CD4-positive, alpha-beta T cell (primary cell): ENCODE measurements at regions not wholly inside any gene's neighbourhood (a gene's known extent, or its start where the extent isn't known, plus 50 kb on each side); places are given as distances from the start of the nearest gene placed in this dataset.

Experiments
- ATAC-seq: fragments of 200-7000 bp; cut with Tn5 transposase; one replicate; pipeline ENCODE4 v1.10.0; 2022; ENCODE audit warnings: mild to moderate bottlenecking; ENCODE audit not compliant: poor library complexity
- CTCF ChIA-PET: fragments of 350-600 bp; sonication (Branson Sonifier 250); formaldehyde crosslinking; loops from one replicate; lab custom pipeline; 2021; ENCODE audit warnings: antibody characterized with exemption, inconsistent platforms; lab: Charles Lee
- POLR2A ChIA-PET: fragments of 350-600 bp; sonication (Branson Sonifier 250); formaldehyde crosslinking; loops from one replicate; lab custom pipeline; 2021; ENCODE audit warnings: antibody characterized with exemption, inconsistent platforms; lab: Charles Lee
- DNase-seq, 14 experiments: peaks; one replicate each; pipeline ENCODE4 v3.0.0-alpha.2; 2013 to 2020; ENCODE audit warnings: mixed read lengths in 2 of 14
- H3K27ac ChIP-seq, 2 donors: one replicate each; pipeline versions ENCODE4 v1.5.1 to v1.7.0; 2013; ENCODE audit warnings: low read length in 2 of 2, low read depth in 1 of 2, mild to moderate bottlenecking in 1 of 2
- H3K27me3 ChIP-seq, 2 experiments: 1 replicate in 1 of 2; 2 replicates in 1 of 2; pipeline versions ENCODE4 v1.6.1 to v1.7.0; 2013; ENCODE audit warnings: low read length in 2 of 2, control low read depth in 1 of 2, mild to moderate bottlenecking in 1 of 2, moderate library complexity in 1 of 2; ENCODE audit not compliant: insufficient read depth in 2 of 2, control insufficient read depth in 1 of 2
- H3K36me3 ChIP-seq: one replicate; pipeline ENCODE4 v1.6.1; 2013; ENCODE audit warnings: low read length, control low read depth; ENCODE audit not compliant: insufficient read depth
- H3K4me1 ChIP-seq: one replicate; pipeline ENCODE4 v1.6.1; 2013; ENCODE audit warnings: low read length, control low read depth; ENCODE audit not compliant: insufficient read depth
- H3K4me3 ChIP-seq: one replicate; pipeline ENCODE4 v1.5.1; 2013; ENCODE audit warnings: mild to moderate bottlenecking, low read length, moderate library complexity
- H3K9me3 ChIP-seq, 2 experiments: 1 replicate in 1 of 2; 2 replicates in 1 of 2; pipeline versions ENCODE4 v1.6.1 to v1.7.0; 2013; ENCODE audit warnings: low read length in 2 of 2, mild to moderate bottlenecking in 2 of 2, control low read depth in 1 of 2, moderate library complexity in 1 of 2; ENCODE audit not compliant: control insufficient read depth in 1 of 2, insufficient read depth in 1 of 2
- H3K27ac Mint-ChIP-seq: one replicate; pipeline ENCODE4 v1.8.0; 2020; ENCODE audit warnings: mixed read lengths
- H3K27me3 Mint-ChIP-seq: one replicate; pipeline ENCODE4 v1.8.0; 2021; ENCODE audit warnings: mixed read lengths
- H3K36me3 Mint-ChIP-seq: one replicate; pipeline ENCODE4 v1.8.0; 2021; ENCODE audit warnings: low read depth, mixed read lengths
- H3K4me1 Mint-ChIP-seq: one replicate; pipeline ENCODE4 v1.8.0; 2021; ENCODE audit warnings: low read depth, mixed read lengths
- H3K4me3 Mint-ChIP-seq: one replicate; pipeline ENCODE4 v1.8.0; 2020; ENCODE audit warnings: mild to moderate bottlenecking, mixed read lengths
- H3K9me3 Mint-ChIP-seq: one replicate; pipeline ENCODE4 v1.8.0; 2020; ENCODE audit warnings: mixed read lengths
- intact Hi-C, 2 experiments: fragments of 100-400 bp; cut with DNase I in 1 of 2; cut with micrococcal nuclease in 1 of 2; formaldehyde crosslinking; loops; one replicate each; pipeline versions ENCODE4 v1.15.1 to v1.9.0; 2023 to 2025; cut with DNase I, micrococcal nuclease
- TF ChIP-seq, protein P1 (sequence below): fragments of 200-600 bp; IDR thresholded peaks from one replicate; pipeline ENCODE4 v1.8.0; 2022; ENCODE audit warnings: antibody characterized with exemption, mild to moderate bottlenecking

DNA sequence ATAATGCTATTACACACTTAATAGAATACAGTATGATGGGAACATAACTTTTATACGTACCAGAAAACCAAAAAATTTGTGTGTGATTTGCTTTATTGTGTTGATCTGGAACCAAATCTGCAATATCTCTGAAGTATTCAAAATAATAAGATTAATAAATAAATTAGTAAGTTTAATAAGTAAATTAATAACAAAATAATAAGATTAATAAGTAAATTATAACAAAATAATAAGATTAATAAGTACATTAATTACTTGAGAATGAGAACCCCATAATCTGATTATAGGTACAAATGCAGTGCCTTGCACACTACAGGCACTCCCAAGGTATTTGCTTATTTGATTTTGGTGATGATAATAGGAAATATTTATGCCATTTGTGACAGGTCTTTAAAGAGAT lies 267.4 kb downstream of the ZNF326 start:
- Histone ChIP-seq H3K4me1 (no peaks in the 10 kb centered on the region), H3K4me3 (no peak overlapping the region), H3K36me3 (no peaks in the 10 kb centered on the region), H3K27ac (no peak overlapping the region), H3K9me3 (no peaks in the 10 kb centered on the region), H3K27me3 (no peaks in the 10 kb centered on the region)
- ATAC-seq, result no peak
- ChIA-PET POLR2A (no interaction called here), CTCF (no interaction called here)
- Mint-ChIP-seq H3K27ac (no peak overlapping the region), H3K27me3 (peaks cover 22% of the 10 kb centered on the region), H3K4me3 (no peak overlapping the region), H3K4me1 (no peaks in the 10 kb centered on the region), H3K36me3 (no peaks in the 10 kb centered on the region), H3K9me3 (peaks cover 2% of the 10 kb centered on the region)
- DNase-seq, result no peak
- intact Hi-C loops, result no loop called here
- TF ChIP-seq, protein P1, sequence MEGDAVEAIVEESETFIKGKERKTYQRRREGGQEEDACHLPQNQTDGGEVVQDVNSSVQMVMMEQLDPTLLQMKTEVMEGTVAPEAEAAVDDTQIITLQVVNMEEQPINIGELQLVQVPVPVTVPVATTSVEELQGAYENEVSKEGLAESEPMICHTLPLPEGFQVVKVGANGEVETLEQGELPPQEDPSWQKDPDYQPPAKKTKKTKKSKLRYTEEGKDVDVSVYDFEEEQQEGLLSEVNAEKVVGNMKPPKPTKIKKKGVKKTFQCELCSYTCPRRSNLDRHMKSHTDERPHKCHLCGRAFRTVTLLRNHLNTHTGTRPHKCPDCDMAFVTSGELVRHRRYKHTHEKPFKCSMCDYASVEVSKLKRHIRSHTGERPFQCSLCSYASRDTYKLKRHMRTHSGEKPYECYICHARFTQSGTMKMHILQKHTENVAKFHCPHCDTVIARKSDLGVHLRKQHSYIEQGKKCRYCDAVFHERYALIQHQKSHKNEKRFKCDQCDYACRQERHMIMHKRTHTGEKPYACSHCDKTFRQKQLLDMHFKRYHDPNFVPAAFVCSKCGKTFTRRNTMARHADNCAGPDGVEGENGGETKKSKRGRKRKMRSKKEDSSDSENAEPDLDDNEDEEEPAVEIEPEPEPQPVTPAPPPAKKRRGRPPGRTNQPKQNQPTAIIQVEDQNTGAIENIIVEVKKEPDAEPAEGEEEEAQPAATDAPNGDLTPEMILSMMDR, result no peak

DNA sequence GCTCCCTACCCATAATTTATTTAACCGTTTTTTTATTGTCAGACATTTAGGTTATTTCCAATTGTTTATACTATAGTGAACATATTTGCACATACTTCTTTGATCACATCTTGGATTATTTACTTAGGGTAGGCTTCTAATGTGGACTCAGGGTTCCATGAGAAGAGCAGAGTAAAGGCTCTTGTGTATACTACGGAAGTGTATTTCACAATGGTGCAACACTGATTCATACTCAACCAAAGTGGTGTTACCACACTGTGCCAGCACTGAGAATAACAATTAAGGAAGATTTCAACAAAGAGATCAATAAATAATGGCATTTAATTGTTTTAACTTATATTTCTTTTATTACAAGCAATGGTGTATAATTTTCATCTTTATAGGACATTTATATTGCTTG lies 251.2 kb downstream of the ZNF326 start:
- DNase-seq, result no peak
- H3K4me1 Mint-ChIP-seq, result no peaks in the 10 kb centered on the region
- H3K27ac Mint-ChIP-seq, result no peak overlapping the region
- H3K36me3 ChIP-seq, result no peaks in the 10 kb centered on the region
- H3K27ac ChIP-seq, result no peak overlapping the region
- ATAC-seq, result no peak
- POLR2A ChIA-PET, result no interaction called here
- no peak overlapping the region for H3K4me3 ChIP-seq
- no peaks in the 10 kb centered on the region for H3K4me1 ChIP-seq
- H3K4me3 Mint-ChIP-seq, result no peak overlapping the region
- H3K27me3 Mint-ChIP-seq, result peaks cover 22% of the 10 kb centered on the region
- CTCF ChIA-PET, result no interaction called here
- peaks cover 0 to 7% of the 10 kb centered on the region in 2 experiments for H3K27me3 ChIP-seq
- intact Hi-C loops, result no loop called here
- H3K36me3 Mint-ChIP-seq, result no peaks in the 10 kb centered on the region
- TF ChIP-seq, protein P1, result no peak
- peaks cover 0 to 5% of the 10 kb centered on the region in 2 experiments for H3K9me3 ChIP-seq
- H3K9me3 Mint-ChIP-seq, result peaks cover 6% of the 10 kb centered on the region

DNA sequence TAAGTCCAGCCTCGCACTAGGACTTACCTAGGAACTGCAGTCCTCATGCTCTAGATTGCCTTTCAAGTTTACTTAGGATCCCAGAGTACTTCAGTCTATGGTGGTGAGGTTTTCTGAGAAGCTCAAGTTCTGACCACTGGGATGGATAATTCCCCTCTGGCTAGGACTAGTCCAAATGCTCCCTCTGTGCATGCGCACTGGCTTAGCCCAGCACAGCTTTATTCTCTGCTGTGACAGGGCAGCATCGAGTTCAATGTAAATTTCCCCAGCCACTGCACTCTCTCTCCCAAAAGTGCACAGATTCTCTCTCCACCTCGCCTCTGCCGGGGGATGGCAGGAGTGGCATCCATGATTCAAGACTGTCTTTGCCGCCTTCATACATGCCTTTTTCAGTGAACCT lies 241.6 kb downstream of the ZNF326 start:
- H3K36me3 Mint-ChIP-seq, result no peaks in the 10 kb centered on the region
- H3K4me1 Mint-ChIP-seq, result no peaks in the 10 kb centered on the region
- H3K36me3 ChIP-seq, result no peaks in the 10 kb centered on the region
- intact Hi-C loops, result no loop called here
- H3K4me3 ChIP-seq, result no peak overlapping the region
- no peak overlapping the region for H3K4me3 Mint-ChIP-seq
- no peak overlapping the region for H3K27ac Mint-ChIP-seq
- no peaks in the 10 kb centered on the region for H3K9me3 ChIP-seq
- no peak overlapping the region for H3K27ac ChIP-seq
- no peaks in the 10 kb centered on the region for H3K4me1 ChIP-seq
- DNase-seq (no peak), ATAC-seq (no peak)
- TF ChIP-seq, protein P1, result no peak
- H3K27me3 ChIP-seq, result no peaks in the 10 kb centered on the region
- CTCF ChIA-PET, result no interaction called here
- POLR2A ChIA-PET, result no interaction called here
- H3K27me3 Mint-ChIP-seq, result peaks cover 14% of the 10 kb centered on the region
- H3K9me3 Mint-ChIP-seq, result no peaks in the 10 kb centered on the region
